GM21717 (cell line): ENCODE measurements at regions not wholly inside any gene's neighbourhood (a gene's known extent, or its start where the extent isn't known, plus 50 kb on each side); places are given as distances from the start of the nearest gene placed in this dataset.

Experiments used
- ATAC-seq: cut with Tn5 transposase; IDR thresholded peaks from one replicate; pipeline ENCODE4 v1.9.1; 2021; ENCODE audit warnings: mild to moderate bottlenecking, moderate library complexity; ENCODE audit not compliant: unreplicated experiment

DNA sequence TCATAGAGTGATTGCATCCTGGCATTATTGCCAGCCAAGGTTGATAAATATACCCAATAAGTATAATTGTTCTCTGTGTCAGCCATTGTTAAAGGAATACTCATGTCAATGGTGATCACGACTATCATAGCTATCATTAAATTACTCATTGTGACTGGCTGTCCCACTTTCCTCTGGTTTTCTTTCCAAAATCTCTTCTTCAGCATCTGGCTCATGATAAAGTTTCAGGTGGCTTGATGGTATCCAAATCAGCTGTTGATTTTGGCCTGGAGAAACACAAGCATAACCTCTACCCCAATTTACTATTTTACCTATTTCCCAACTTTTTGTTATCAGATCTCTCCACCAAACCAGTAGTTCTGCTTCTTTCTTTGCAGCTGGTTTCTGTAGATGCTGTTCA lies 67.1 kb upstream of the SPIN2A start:
- no peak for ATAC-seq

DNA sequence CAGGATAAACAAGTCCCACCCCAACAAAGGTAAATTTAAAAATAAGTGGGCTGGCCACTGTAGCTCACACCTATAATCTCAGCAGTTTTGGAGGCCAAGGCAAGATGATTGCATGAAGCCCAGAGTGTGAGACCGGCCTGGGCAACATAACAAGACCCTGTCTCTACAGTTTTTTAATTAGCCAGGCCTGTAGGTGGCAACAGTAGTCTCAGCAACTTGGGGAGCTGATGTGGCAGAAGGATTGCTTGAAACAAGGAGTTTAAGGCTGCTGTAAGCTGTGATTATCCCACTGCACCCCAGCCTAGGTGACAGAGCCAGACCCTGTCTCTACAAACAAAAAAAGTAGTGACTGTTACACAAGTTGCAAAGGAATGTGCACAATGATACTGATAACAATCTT lies 74.6 kb upstream of the FAAH2 start:
- ATAC-seq: no peak

DNA sequence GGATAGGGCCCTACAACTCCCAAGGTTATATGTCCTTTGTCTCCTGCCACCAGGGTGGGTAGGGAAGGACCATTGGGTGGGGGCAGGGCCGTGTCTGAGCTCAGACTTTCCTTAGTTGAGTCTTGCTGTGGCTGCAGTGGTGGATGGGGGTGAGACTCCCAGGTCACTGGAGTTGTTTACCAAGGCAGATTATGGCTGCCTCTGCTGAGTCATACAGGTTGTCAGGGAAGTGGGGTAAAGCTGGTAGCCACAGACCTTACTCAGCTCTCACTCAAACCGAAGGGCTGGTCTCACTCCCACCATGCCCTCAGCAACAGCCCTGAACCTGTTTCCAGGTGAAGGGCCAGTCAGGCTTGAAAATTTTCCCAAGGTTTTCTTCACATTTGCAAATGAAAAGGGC lies 58.8 kb upstream of the FAAH2 start:
- ATAC-seq: no peak

DNA sequence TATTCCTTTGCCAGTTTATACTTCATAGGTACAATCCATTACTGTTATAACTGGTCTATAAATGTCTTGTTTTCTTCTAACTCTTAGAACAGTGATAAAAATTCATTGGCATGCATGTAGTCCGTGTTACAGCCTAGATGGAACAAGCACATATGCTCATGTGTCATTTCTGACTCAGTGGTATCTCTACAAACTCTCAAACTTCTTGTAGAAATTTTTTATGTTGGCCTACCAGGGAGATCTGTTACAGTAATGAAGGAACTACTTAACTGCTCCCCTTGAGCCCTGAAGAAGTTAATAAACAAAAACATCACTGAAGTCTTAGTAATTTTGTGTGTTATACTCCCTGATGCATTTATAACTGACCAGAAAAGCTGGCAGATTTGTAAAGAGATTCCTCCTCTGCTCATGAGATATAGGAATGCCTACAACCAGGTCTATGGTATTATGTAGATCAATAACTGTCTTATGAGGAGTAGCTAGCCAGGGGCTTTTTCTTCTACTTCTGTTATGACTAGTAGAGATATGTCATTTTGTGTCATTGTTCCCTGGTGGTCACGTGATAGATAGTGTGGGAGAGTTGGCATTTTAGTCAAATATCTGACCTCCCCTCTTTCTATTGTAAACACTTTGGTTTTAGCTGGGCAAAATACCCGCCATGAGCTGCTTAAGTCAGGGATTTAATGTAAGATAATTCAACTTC lies 53.7 kb upstream of the FAAH2 start:
- peak; percentile 90 for ATAC-seq
